HG03196 (cell line): ENCODE measurements at regions not wholly inside any gene's neighbourhood (a gene's known extent, or its start where the extent isn't known, plus 50 kb on each side); places are given as distances from the start of the nearest gene placed in this dataset.

Experiments
- ATAC-seq: cut with Tn5 transposase; IDR thresholded peaks from one replicate; pipeline ENCODE4 v1.9.1; 2021; ENCODE audit not compliant: unreplicated experiment

- ATAC-seq, result no peak
Observed at GRCh38 chr3:187618722-187619121, 51.5 kb downstream of the SST start.

- ATAC-seq, result no peak
Observed at GRCh38 chr3:187617213-187617612, 53.0 kb downstream of the SST start.

- peak; percentile 64 for ATAC-seq
Observed at GRCh38 chr3:187616307-187616972, 53.8 kb downstream of the SST start.

GRCh38 chr3:187615630-187616029 is 54.6 kb downstream of the SST start:
- no peak for ATAC-seq

GRCh38 chr3:187612656-187613055 is 57.5 kb downstream of the SST start:
- ATAC-seq, result no peak

GRCh38 chr3:187610981-187611511 is 59.1 kb downstream of the SST start:
- no peak for ATAC-seq

GRCh38 chr3:187594272-187594671 is 75.9 kb downstream of the SST start:
- no peak for ATAC-seq

GRCh38 chr3:187593451-187593850 is 76.7 kb downstream of the SST start:
- no peak for ATAC-seq

- ATAC-seq, result no peak
Observed at GRCh38 chr3:187590861-187591576, 79.2 kb downstream of the SST start.

- ATAC-seq, result no peak
Observed at GRCh38 chr3:187587076-187587475, 83.1 kb downstream of the SST start.

GRCh38 chr3:187586226-187586625 is 84.0 kb downstream of the SST start:
- no peak for ATAC-seq

- ATAC-seq, result no peak
Observed at GRCh38 chr3:187572441-187572840, 97.8 kb downstream of the SST start.

GRCh38 chr3:187571701-187572100 is 98.5 kb downstream of the SST start:
- ATAC-seq, result no peak

GRCh38 chr3:187570776-187571175 is 99.4 kb downstream of the SST start:
- no peak for ATAC-seq

GRCh38 chr3:187568171-187568570 is 102.0 kb downstream of the SST start:
- ATAC-seq, result no peak

GRCh38 chr3:187567661-187568121 is 102.5 kb downstream of the SST start:
- ATAC-seq, result no peak

GRCh38 chr3:187567021-187567420 is 103.2 kb downstream of the SST start:
- ATAC-seq, result no peak

GRCh38 chr3:187565701-187566100 is 104.5 kb downstream of the SST start:
- ATAC-seq, result no peak

GRCh38 chr3:187558990-187559389 is 111.2 kb downstream of the SST start:
- no peak for ATAC-seq

- ATAC-seq, result no peak
Observed at GRCh38 chr3:187551416-187551815, 118.8 kb downstream of the SST start.

- no peak for ATAC-seq
Observed at GRCh38 chr3:187550446-187550845, 119.7 kb downstream of the SST start.

- no peak for ATAC-seq
Observed at GRCh38 chr3:187545366-187545765, 124.8 kb downstream of the SST start.
